ENCODE measurements at regions not wholly inside any gene's neighbourhood (a gene's known extent, or its start where the extent isn't known, plus 50 kb on each side); places are given as distances from the start of the nearest gene placed in this dataset.

GRCh38 chrX:80290834-80291233 is 129.4 kb upstream of the TENT5D start:
- H3K4me3 ChIP-seq (ENCODE audit: low read length): no peak overlapping the region
- DNase-seq (ENCODE audit: low read depth): no peak
- no peak for TF ChIP-seq CTCF (conservative IDR thresholded peaks at IDR 0.05; ENCODE audit: low read length)

- no peak for DNase-seq (ENCODE audit: low read depth)
- no peak overlapping the region for H3K4me3 ChIP-seq (ENCODE audit: low read length)
- TF ChIP-seq CTCF (conservative IDR thresholded peaks at IDR 0.05; ENCODE audit: low read length): no peak
Observed at GRCh38 chrX:80293354-80293753, 126.9 kb upstream of the TENT5D start.

GRCh38 chrX:80306007-80306406 is 114.2 kb upstream of the TENT5D start:
- no peak for TF ChIP-seq CTCF (conservative IDR thresholded peaks at IDR 0.05; ENCODE audit: low read length)
- no peak for DNase-seq (ENCODE audit: low read depth)
- H3K4me3 ChIP-seq (ENCODE audit: low read length): no peak overlapping the region

- DNase-seq (ENCODE audit: low read depth): no peak
- H3K4me3 ChIP-seq (ENCODE audit: low read length): no peak overlapping the region
- TF ChIP-seq CTCF (conservative IDR thresholded peaks at IDR 0.05; ENCODE audit: low read length): no peak
Observed at GRCh38 chrX:80312448-80312847, 107.8 kb upstream of the TENT5D start.

- no peak for DNase-seq (ENCODE audit: low read depth)
- no peak for TF ChIP-seq CTCF (conservative IDR thresholded peaks at IDR 0.05; ENCODE audit: low read length)
- no peak overlapping the region for H3K4me3 ChIP-seq (ENCODE audit: low read length)
Observed at GRCh38 chrX:80316526-80316925, 103.7 kb upstream of the TENT5D start.

GRCh38 chrX:80317646-80318045 is 102.6 kb upstream of the TENT5D start:
- TF ChIP-seq CTCF (conservative IDR thresholded peaks at IDR 0.05; ENCODE audit: low read length): no peak
- no peak for DNase-seq (ENCODE audit: low read depth)
- no peak overlapping the region for H3K4me3 ChIP-seq (ENCODE audit: low read length)

GRCh38 chrX:80331285-80331684 is 89.0 kb upstream of the TENT5D start:
- no peak for TF ChIP-seq CTCF (conservative IDR thresholded peaks at IDR 0.05; ENCODE audit: low read length)

More at GRCh38 chrX:80331285-80331684, 89.0 kb upstream of the TENT5D start:
- H3K4me3 ChIP-seq (ENCODE audit: low read length): no peak overlapping the region
- no peak for DNase-seq (ENCODE audit: low read depth)
